ENCODE measurements at regions not wholly inside any gene's neighbourhood (a gene's known extent, or its start where the extent isn't known, plus 50 kb on each side); places are given as distances from the start of the nearest gene placed in this dataset.

- no TSS peak for BruUV-seq (replicated peaks)
- in situ Hi-C loops (cut with HindIII; ENCODE audit: extremely low pct_ligation_motif_present, low pct_unique_long_range_greater_than_20kb): no loop called here
- TF ChIP-seq ESRRA (CRISPR knock-in tag; IDR thresholded peaks at IDR 0.05; ENCODE audit: low read depth) (no peak), ATF7 (IDR thresholded peaks at IDR 0.05) (no peak), ATF7 (CRISPR knock-in tag; IDR thresholded peaks at IDR 0.05) (no peak), HOXA5 (CRISPR knock-in tag; IDR thresholded peaks at IDR 0.05) (no peak), ZNF569 (CRISPR knock-in tag; IDR thresholded peaks at IDR 0.05; ENCODE audit: borderline replicate concordance) (no peak), HDAC1 (CRISPR knock-in tag; IDR thresholded peaks at IDR 0.05) (no peak), STAT5B (CRISPR knock-in tag; IDR thresholded peaks at IDR 0.05) (no peak), SNAI1 (CRISPR knock-in tag; IDR thresholded peaks at IDR 0.05; ENCODE audit: borderline replicate concordance) (no peak), ZSCAN29 (CRISPR knock-in tag; conservative IDR thresholded peaks at IDR 0.05) (no peak), IRX3 (CRISPR knock-in tag; IDR thresholded peaks at IDR 0.05; ENCODE audit: borderline replicate concordance, low read depth) (no peak), ZNF264 (CRISPR knock-in tag; IDR thresholded peaks at IDR 0.05) (no peak), EP300 (IDR thresholded peaks at IDR 0.05; ENCODE audit: low read depth in 2 of 2, low read length in 2 of 2) (no peak), EP300 (CRISPR knock-in tag; IDR thresholded peaks at IDR 0.05; ENCODE audit: borderline replicate concordance) (no peak), PHF8 (CRISPR knock-in tag; IDR thresholded peaks at IDR 0.05) (no peak), ZNF790 (CRISPR knock-in tag; IDR thresholded peaks at IDR 0.05; ENCODE audit: borderline replicate concordance) (no peak), TOE1 (CRISPR knock-in tag; IDR thresholded peaks at IDR 0.05) (no peak), ZNF124 (CRISPR knock-in tag; IDR thresholded peaks at IDR 0.05) (no peak)
- TF ChIP-seq, protein P1, sequence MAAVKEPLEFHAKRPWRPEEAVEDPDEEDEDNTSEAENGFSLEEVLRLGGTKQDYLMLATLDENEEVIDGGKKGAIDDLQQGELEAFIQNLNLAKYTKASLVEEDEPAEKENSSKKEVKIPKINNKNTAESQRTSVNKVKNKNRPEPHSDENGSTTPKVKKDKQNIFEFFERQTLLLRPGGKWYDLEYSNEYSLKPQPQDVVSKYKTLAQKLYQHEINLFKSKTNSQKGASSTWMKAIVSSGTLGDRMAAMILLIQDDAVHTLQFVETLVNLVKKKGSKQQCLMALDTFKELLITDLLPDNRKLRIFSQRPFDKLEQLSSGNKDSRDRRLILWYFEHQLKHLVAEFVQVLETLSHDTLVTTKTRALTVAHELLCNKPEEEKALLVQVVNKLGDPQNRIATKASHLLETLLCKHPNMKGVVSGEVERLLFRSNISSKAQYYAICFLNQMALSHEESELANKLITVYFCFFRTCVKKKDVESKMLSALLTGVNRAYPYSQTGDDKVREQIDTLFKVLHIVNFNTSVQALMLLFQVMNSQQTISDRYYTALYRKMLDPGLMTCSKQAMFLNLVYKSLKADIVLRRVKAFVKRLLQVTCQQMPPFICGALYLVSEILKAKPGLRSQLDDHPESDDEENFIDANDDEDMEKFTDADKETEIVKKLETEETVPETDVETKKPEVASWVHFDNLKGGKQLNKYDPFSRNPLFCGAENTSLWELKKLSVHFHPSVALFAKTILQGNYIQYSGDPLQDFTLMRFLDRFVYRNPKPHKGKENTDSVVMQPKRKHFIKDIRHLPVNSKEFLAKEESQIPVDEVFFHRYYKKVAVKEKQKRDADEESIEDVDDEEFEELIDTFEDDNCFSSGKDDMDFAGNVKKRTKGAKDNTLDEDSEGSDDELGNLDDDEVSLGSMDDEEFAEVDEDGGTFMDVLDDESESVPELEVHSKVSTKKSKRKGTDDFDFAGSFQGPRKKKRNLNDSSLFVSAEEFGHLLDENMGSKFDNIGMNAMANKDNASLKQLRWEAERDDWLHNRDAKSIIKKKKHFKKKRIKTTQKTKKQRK (IDR thresholded peaks at IDR 0.05; ENCODE audit: low read length): no peak
- Histone ChIP-seq H3K4me3 (replicated peaks in 1 of 3; ENCODE audit: insufficient read depth in 1 of 3, low read depth in 2 of 3, low read length in 3 of 3) (no peak overlapping the region), H3K9ac (ENCODE audit: insufficient read depth, low read depth, low read length) (no peak overlapping the region), H2AFZ (ENCODE audit: low read length) (no peak overlapping the region), H3K4me1 (ENCODE audit: insufficient read depth, low read length) (no peaks in the 10 kb centered on the region), H3K79me2 (ENCODE audit: insufficient read depth, low read length) (no peaks in the 10 kb centered on the region), H3K27ac (ENCODE audit: extremely low read length, insufficient read depth, low read length) (no peak overlapping the region), H3K4me2 (ENCODE audit: low read depth, low read length) (no peak overlapping the region), H4K20me1 (ENCODE audit: insufficient read depth, low read length) (no peaks in the 10 kb centered on the region), H3K36me3 (replicated peaks in 1 of 2; ENCODE audit: control insufficient read depth in 1 of 2, insufficient read depth in 2 of 2, low read length in 2 of 2) (no peaks in the 10 kb centered on the region), H3K9me3 (ENCODE audit: low read length) (no peaks in the 10 kb centered on the region), H3K27me3 (ENCODE audit: control insufficient read depth in 1 of 2, insufficient read depth in 2 of 2, low read length in 2 of 2) (peaks cover 5 to 46% of the 10 kb centered on the region in 2 experiments; a peak in 4 of 5 replicates)
- intact Hi-C loops (cut with micrococcal nuclease; ENCODE audit: unreplicated experiment): no loop called here
- no peak for DNase-seq (ENCODE audit: low spot score)
- no peak for FAIRE-seq
- CTCF ChIA-PET (ENCODE audit: low intra/inter-chr PET ratio, low total read pairs): no interaction called here
- POLR2A ChIA-PET: no interaction called here
- 7% methylated on average over 4 of the region's 9 CpGs for WGBS (ENCODE audit: low lambda C conversion rate)
- no peak for ATAC-seq
Observed at GRCh38 chr22:49491221-49491635, 336.4 kb downstream of the BRD1 start.

Data from HepG2 (cell line).